Ishikawa (cell line): ENCODE measurements at regions not wholly inside any gene's neighbourhood (a gene's known extent, or its start where the extent isn't known, plus 50 kb on each side); places are given as distances from the start of the nearest gene placed in this dataset.

ENCODE experiments used
- CEBPB ChIP-seq: IDR thresholded peaks from 2 replicates; pipeline ENCODE4 v1.6.1; 2012
- CREB1 ChIP-seq: IDR thresholded peaks from 2 replicates; pipeline ENCODE4 v1.6.1; 2012; ENCODE audit warnings: low read depth
- EGR1 ChIP-seq: IDR thresholded peaks from 2 replicates; pipeline ENCODE4 v1.6.1; 2012
- EP300 ChIP-seq: IDR thresholded peaks from 2 replicates; pipeline ENCODE4 v1.6.1; 2012; ENCODE audit warnings: borderline replicate concordance
- FOXM1 ChIP-seq: IDR thresholded peaks from 2 replicates; pipeline ENCODE4 v1.6.1; 2012; ENCODE audit warnings: low read depth, borderline replicate concordance
- MAX ChIP-seq: IDR thresholded peaks from 2 replicates; pipeline ENCODE4 v1.6.1; 2012
- NFIC ChIP-seq: IDR thresholded peaks from 2 replicates; pipeline ENCODE4 v1.6.1; 2012
- RAD21 ChIP-seq: IDR thresholded peaks from 2 replicates; pipeline ENCODE4 v1.6.1; 2012; ENCODE audit warnings: low read depth
- REST ChIP-seq: IDR thresholded peaks from 2 replicates; pipeline ENCODE4 v1.6.1; 2012; ENCODE audit warnings: low read depth, mild to moderate bottlenecking
- TAF1 ChIP-seq: IDR thresholded peaks from 2 replicates; pipeline ENCODE4 v1.6.1; 2012; ENCODE audit warnings: low read depth, mild to moderate bottlenecking
- TCF12 ChIP-seq: IDR thresholded peaks from 2 replicates; pipeline ENCODE4 v1.6.1; 2012; ENCODE audit warnings: low read depth
- TEAD4 ChIP-seq: IDR thresholded peaks from 2 replicates; pipeline ENCODE4 v1.6.1; 2012
- YY1 ChIP-seq: IDR thresholded peaks from 2 replicates; pipeline ENCODE4 v1.6.1; 2012; ENCODE audit warnings: low read depth
- ZBTB7A ChIP-seq: IDR thresholded peaks from 2 replicates; pipeline ENCODE4 v1.6.1; 2012; ENCODE audit warnings: low read depth
- TF ChIP-seq, protein P1 (sequence below): IDR thresholded peaks from 2 replicates; pipeline ENCODE4 v1.6.1; 2012

DNA sequence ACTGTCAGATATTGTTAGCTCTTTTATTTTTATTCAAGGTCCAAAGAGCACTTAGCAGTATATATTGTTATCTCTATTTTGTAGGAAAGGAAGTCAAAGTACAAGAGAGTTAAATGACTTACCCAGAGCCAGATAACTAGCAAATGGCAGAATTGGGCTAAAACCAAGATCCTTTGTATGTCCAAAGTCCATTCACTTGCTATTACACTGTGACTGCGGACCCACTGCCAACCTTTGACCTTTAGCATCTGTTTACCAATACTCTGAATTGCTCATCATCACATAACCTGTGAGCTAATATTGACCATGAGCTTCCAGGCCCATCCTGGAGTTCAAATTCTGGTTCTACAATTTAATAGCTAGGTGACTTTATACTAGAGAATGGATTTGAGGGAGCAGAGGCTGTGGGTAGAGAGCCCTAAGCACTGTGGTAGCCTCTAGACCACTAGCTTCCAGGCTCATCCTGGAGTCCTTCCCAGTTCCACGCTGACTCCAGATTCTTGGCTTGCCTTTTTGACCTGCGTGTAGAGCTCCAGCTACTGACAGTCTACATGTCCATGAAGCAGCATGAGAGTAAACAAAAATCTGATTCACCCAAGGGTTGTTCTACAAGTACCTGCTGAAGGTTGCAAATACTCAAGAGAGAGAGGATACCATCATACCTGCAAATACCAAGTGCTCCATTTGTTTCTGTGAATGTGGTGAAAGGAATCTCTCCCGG lies 424.0 kb downstream of the SH3GL2 start:
- TF ChIP-seq TCF12 (no peak), MAX (no peak), TEAD4 (no peak), EP300 (no peak), CREB1 (no peak), NFIC (no peak), RAD21 (no peak), TAF1 (no peak), YY1 (no peak), ZBTB7A (no peak), REST (no peak), EGR1 (no peak)
- TF ChIP-seq, protein P1, sequence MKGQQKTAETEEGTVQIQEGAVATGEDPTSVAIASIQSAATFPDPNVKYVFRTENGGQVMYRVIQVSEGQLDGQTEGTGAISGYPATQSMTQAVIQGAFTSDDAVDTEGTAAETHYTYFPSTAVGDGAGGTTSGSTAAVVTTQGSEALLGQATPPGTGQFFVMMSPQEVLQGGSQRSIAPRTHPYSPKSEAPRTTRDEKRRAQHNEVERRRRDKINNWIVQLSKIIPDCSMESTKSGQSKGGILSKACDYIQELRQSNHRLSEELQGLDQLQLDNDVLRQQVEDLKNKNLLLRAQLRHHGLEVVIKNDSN: no peak

- TF ChIP-seq TEAD4: no peak
- no peak for TF ChIP-seq TAF1
- no peak for TF ChIP-seq YY1
- TF ChIP-seq NFIC: no peak
- TF ChIP-seq EP300: no peak
- no peak for TF ChIP-seq REST
- TF ChIP-seq TCF12: no peak
- TF ChIP-seq FOXM1: no peak
- TF ChIP-seq ZBTB7A: no peak
- no peak for TF ChIP-seq RAD21
- TF ChIP-seq, protein P1: no peak
- no peak for TF ChIP-seq CREB1
- TF ChIP-seq CEBPB: no peak
- TF ChIP-seq EGR1: no peak
- TF ChIP-seq MAX: no peak
Measured at GRCh38 chr9:18006591-18006990, 427.7 kb downstream of the SH3GL2 start.

DNA sequence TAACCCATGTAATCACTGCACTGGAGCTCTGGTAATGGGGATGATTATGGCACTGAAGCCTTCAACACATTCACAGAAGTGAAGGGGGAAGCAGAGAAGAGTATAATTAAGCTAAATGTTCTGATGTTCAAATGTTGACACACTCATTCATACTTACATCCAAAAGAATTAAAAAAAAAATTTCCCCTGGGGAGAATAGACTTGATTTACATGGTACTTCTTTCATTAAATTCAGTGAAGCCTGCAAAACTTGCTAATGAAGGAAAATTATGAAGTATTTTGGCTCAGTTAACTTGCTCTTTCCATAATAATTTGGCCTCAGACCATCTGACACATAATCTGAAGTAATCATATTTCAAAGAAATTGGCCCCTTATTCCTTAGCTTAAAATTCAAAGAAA lies 428.8 kb downstream of the SH3GL2 start:
- TF ChIP-seq TAF1: no peak
- no peak for TF ChIP-seq MAX
- no peak for TF ChIP-seq NFIC
- TF ChIP-seq YY1: no peak

GRCh38 chr9:18009902-18010301 lies 431.0 kb downstream of the SH3GL2 start:
- TF ChIP-seq ZBTB7A (no peak), EP300 (no peak), YY1 (no peak), RAD21 (no peak), FOXM1 (no peak), TAF1 (no peak), REST (no peak), TCF12 (no peak), TEAD4 (no peak), EGR1 (no peak), MAX (no peak), CREB1 (no peak)
- TF ChIP-seq, protein P1: no peak
